WTC11 (cell line): ENCODE measurements at regions not wholly inside any gene's neighbourhood (a gene's known extent, or its start where the extent isn't known, plus 50 kb on each side); places are given as distances from the start of the nearest gene placed in this dataset.

Experiments
- ATAC-seq: fragments of 200-7000 bp; cut with Tn5 transposase; 2 replicates; pipeline ENCODE4 v1.10.0; 2021; ENCODE audit warnings: mild to moderate bottlenecking, moderate library complexity
- CTCF ChIA-PET: fragments of 300-600 bp; sonication (Branson Sonifier 250); formaldehyde crosslinking; loops from one replicate; lab custom pipeline; 2021; ENCODE audit warnings: antibody characterized with exemption; lab: Charles Lee
- POLR2A ChIA-PET: fragments of 350-600 bp; sonication (Branson Sonifier 250); formaldehyde crosslinking; loops from one replicate; lab custom pipeline; 2021; ENCODE audit warnings: antibody characterized with exemption; lab: Charles Lee
- DNase-seq: peaks from one replicate; pipeline ENCODE4 v3.0.0; 2021; ENCODE audit warnings: low spot score
- H3K27ac Mint-ChIP-seq: 2 replicates; pipeline ENCODE4 v1.8.0; 2021; ENCODE audit warnings: mixed read lengths
- H3K27me3 Mint-ChIP-seq: 2 replicates; pipeline ENCODE4 v1.8.0; 2021; ENCODE audit warnings: low read depth, mild to moderate bottlenecking, moderate library complexity, mixed read lengths
- H3K36me3 Mint-ChIP-seq: 2 replicates; pipeline ENCODE4 v1.8.0; 2021; ENCODE audit warnings: mixed read lengths
- H3K4me1 Mint-ChIP-seq: 2 replicates; pipeline ENCODE4 v1.8.0; 2022; ENCODE audit warnings: mixed read lengths
- H3K4me3 Mint-ChIP-seq: 2 replicates; pipeline ENCODE4 v1.8.0; 2021; ENCODE audit warnings: mild to moderate bottlenecking, moderate library complexity, mixed read lengths
- H3K9me3 Mint-ChIP-seq: 2 replicates; pipeline ENCODE4 v1.8.0; 2021; ENCODE audit warnings: mixed read lengths
- ELF4 ChIP-seq: sonication (generic); formaldehyde crosslinking; IDR thresholded peaks from 2 replicates; pipeline ENCODE4 v1.8.1; 2022; ENCODE audit warnings: low read depth, mild to moderate bottlenecking, moderate library complexity, missing genetic modification reagents
- EMX1 ChIP-seq: fragments of 250-450 bp; sonication (Bioruptor Pico); IDR thresholded peaks from 2 replicates; pipeline ENCODE4 v1.8.0; 2021; ENCODE audit warnings: mild to moderate bottlenecking
- ETV6 ChIP-seq: sonication (generic); formaldehyde crosslinking; IDR thresholded peaks from 2 replicates; pipeline ENCODE4 v1.8.1; 2022; ENCODE audit warnings: mild to moderate bottlenecking, missing genetic modification reagents
- GTF2I ChIP-seq: fragments of 250-450 bp; sonication (Bioruptor Pico); conservative IDR thresholded peaks from 2 replicates; pipeline ENCODE4 v1.4.0; 2021; ENCODE audit warnings: mild to moderate bottlenecking
- HMGA2 ChIP-seq: fragments of 250-450 bp; sonication (Bioruptor Pico); IDR thresholded peaks from 2 replicates; pipeline ENCODE4 v1.4.0; 2021; ENCODE audit warnings: mild to moderate bottlenecking, moderate library complexity
- JAZF1 ChIP-seq: fragments of 250-450 bp; sonication (Bioruptor Pico); IDR thresholded peaks from 2 replicates; pipeline ENCODE4 v1.9.0; 2021; ENCODE audit warnings: moderate library complexity, mild to moderate bottlenecking, inconsistent platforms
- JUN ChIP-seq: sonication (generic); formaldehyde crosslinking; IDR thresholded peaks from 2 replicates; pipeline ENCODE4 v1.8.0; 2023; ENCODE audit warnings: mild to moderate bottlenecking, missing genetic modification reagents
- NFYB ChIP-seq: sonication (generic); formaldehyde crosslinking; conservative IDR thresholded peaks from 2 replicates; pipeline ENCODE4 v1.8.0; 2022; ENCODE audit warnings: low read depth, missing genetic modification reagents
- OVOL2 ChIP-seq: fragments of 250-450 bp; sonication (Bioruptor Pico); IDR thresholded peaks from 2 replicates; pipeline ENCODE4 v1.9.0; 2021; ENCODE audit warnings: mild to moderate bottlenecking, borderline replicate concordance
- ZBTB21 ChIP-seq: sonication (generic); formaldehyde crosslinking; IDR thresholded peaks from 2 replicates; pipeline ENCODE4 v1.8.1; 2023; ENCODE audit warnings: mild to moderate bottlenecking, missing genetic modification reagents, borderline replicate concordance
- TF ChIP-seq, protein P1 (sequence below): sonication (generic); formaldehyde crosslinking; IDR thresholded peaks from 2 replicates; pipeline ENCODE4 v1.8.1; 2023; ENCODE audit warnings: mild to moderate bottlenecking, missing genetic modification reagents, moderate library complexity
- TF ChIP-seq, protein P2 (sequence below): sonication (generic); formaldehyde crosslinking; IDR thresholded peaks from 2 replicates; pipeline ENCODE4 v1.8.1; 2023; ENCODE audit warnings: mild to moderate bottlenecking, missing genetic modification reagents
- TF ChIP-seq, protein P3 (sequence below): sonication (generic); formaldehyde crosslinking; IDR thresholded peaks from 2 replicates; pipeline ENCODE4 v1.8.1; 2022; ENCODE audit warnings: low read depth, mild to moderate bottlenecking, moderate library complexity, missing genetic modification reagents, borderline replicate concordance
- TF ChIP-seq, protein P4 (sequence below): fragments of 250-450 bp; sonication (Bioruptor Pico); conservative IDR thresholded peaks from 2 replicates; pipeline ENCODE4 v1.9.0; 2021; ENCODE audit warnings: mild to moderate bottlenecking
- TF ChIP-seq, protein P5 (sequence below): sonication (generic); formaldehyde crosslinking; IDR thresholded peaks from 2 replicates; pipeline ENCODE4 v1.8.1; 2022; ENCODE audit warnings: mild to moderate bottlenecking, moderate library complexity, missing genetic modification reagents
- TF ChIP-seq, protein P6 (sequence below): sonication (generic); formaldehyde crosslinking; IDR thresholded peaks from 2 replicates; pipeline ENCODE4 v1.8.0; 2022; ENCODE audit warnings: missing genetic modification reagents

DNA sequence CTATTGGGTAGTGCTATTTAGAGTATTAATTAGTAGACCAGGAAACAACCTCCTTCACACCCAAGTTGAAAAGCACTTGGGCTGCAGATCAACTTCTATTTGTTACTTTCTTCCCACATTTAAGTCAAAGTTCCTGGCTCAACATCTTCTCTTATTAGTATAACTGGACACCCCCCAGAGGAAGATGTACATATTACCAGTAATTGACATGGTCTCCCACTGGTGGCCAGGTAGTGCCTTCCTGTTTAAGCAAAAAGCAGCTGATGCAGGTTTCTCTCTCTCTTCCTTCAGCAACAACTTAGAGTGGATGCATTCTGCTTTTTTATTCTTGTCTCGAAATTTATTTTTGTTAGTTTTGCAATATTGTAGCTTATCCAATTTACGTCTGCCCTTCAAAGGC lies 438.1 kb downstream of the GBA3 start (continued):
- TF ChIP-seq, protein P1, sequence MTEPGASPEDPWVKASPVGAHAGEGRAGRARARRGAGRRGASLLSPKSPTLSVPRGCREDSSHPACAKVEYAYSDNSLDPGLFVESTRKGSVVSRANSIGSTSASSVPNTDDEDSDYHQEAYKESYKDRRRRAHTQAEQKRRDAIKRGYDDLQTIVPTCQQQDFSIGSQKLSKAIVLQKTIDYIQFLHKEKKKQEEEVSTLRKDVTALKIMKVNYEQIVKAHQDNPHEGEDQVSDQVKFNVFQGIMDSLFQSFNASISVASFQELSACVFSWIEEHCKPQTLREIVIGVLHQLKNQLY (CRISPR knock-in tag): no peak
- TF ChIP-seq EMX1 (CRISPR knock-in tag): no peak
- TF ChIP-seq, all 79 proteins: peak for 0

DNA sequence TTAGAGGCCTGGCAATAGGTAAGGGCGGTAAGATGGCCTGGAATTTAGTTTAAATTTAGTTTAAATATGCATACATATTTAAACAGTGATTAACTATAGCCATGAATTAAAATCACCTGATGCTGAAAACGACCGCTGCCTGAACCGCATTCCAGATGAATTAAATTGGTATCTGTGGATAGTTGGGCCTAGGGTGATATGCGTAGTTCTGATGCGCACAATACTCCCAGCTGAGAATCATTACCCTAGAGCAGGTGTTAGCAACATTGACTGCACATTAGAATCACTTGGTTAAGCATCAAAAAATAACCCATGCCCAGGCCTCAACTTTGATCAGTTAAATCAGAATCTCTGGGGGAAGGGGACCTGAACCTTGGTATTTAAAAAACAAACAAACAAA lies 432.4 kb downstream of the GBA3 start:
- H3K9me3 Mint-ChIP-seq: peaks cover 8% of the 10 kb centered on the region
- H3K4me1 Mint-ChIP-seq: peaks cover 36% of the 10 kb centered on the region
- no peak overlapping the region for H3K27ac Mint-ChIP-seq
- TF ChIP-seq JAZF1 (CRISPR knock-in tag): no peak
- TF ChIP-seq, protein P2, sequence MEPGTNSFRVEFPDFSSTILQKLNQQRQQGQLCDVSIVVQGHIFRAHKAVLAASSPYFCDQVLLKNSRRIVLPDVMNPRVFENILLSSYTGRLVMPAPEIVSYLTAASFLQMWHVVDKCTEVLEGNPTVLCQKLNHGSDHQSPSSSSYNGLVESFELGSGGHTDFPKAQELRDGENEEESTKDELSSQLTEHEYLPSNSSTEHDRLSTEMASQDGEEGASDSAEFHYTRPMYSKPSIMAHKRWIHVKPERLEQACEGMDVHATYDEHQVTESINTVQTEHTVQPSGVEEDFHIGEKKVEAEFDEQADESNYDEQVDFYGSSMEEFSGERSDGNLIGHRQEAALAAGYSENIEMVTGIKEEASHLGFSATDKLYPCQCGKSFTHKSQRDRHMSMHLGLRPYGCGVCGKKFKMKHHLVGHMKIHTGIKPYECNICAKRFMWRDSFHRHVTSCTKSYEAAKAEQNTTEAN (CRISPR knock-in tag): no peak
- no peak for TF ChIP-seq HMGA2 (CRISPR knock-in tag)
- no peak for TF ChIP-seq JUN (CRISPR knock-in tag)
- no peak for TF ChIP-seq ELF4 (CRISPR knock-in tag)
- TF ChIP-seq, protein P3, sequence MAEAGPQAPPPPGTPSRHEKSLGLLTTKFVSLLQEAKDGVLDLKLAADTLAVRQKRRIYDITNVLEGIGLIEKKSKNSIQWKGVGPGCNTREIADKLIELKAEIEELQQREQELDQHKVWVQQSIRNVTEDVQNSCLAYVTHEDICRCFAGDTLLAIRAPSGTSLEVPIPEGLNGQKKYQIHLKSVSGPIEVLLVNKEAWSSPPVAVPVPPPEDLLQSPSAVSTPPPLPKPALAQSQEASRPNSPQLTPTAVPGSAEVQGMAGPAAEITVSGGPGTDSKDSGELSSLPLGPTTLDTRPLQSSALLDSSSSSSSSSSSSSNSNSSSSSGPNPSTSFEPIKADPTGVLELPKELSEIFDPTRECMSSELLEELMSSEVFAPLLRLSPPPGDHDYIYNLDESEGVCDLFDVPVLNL (CRISPR knock-in tag): no peak
- TF ChIP-seq ZBTB21: no peak
- peaks cover 39% of the 10 kb centered on the region for H3K27me3 Mint-ChIP-seq
- ATAC-seq (no peak), DNase-seq (no peak)
- ChIA-PET POLR2A (no interaction called here), CTCF (no interaction called here)
- H3K36me3 Mint-ChIP-seq: peaks cover 5% of the 10 kb centered on the region; the same call in 1 of the 2 replicates
- no peak overlapping the region for H3K4me3 Mint-ChIP-seq

DNA sequence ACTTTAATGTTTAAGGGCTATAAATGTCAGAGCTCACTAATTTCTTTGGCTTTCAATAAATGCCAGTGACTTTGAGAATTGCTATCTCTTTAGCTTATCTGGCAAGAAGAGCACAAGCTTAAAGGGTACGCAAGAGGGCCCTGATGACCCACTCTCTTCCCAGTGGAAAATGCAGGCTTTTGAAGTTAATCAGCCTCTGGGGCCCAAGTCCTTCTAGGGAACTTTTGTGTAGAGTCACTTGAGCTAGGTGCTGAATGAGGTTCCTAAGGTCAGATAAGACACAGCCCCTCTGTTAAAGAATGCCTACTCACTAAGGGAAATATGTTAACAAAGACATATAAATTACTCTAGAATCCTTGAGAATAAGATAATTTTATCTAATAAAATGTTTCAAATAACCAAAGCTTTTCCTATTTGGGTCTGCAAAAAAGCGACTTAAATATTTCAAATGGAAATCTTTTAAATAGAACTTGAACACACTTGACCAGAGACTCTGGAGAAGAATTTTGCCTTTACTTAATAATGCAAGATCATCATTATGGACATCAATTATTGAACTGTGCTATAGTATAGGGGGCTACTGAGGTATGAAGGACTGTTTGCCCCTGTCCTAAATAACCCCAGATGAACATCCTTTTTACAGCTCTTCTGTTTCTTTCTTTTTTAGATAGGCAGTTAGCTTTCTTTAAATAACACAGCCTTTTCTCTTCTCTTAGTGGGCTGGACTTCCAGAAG lies 430.1 kb downstream of the GBA3 start:
- Mint-ChIP-seq H3K27ac (no peak overlapping the region), H3K27me3 (peaks cover 36% of the 10 kb centered on the region), H3K9me3 (peaks cover 8% of the 10 kb centered on the region), H3K4me3 (no peak overlapping the region), H3K36me3 (peaks cover 5% of the 10 kb centered on the region; the same call in 1 of the 2 replicates), H3K4me1 (peaks cover 24% of the 10 kb centered on the region)
- POLR2A ChIA-PET: no interaction called here
- no peak for TF ChIP-seq ELF4 (CRISPR knock-in tag)
- TF ChIP-seq ETV6 (CRISPR knock-in tag): no peak
- TF ChIP-seq OVOL2 (CRISPR knock-in tag): no peak
- TF ChIP-seq NFYB: no peak
- TF ChIP-seq, protein P4, sequence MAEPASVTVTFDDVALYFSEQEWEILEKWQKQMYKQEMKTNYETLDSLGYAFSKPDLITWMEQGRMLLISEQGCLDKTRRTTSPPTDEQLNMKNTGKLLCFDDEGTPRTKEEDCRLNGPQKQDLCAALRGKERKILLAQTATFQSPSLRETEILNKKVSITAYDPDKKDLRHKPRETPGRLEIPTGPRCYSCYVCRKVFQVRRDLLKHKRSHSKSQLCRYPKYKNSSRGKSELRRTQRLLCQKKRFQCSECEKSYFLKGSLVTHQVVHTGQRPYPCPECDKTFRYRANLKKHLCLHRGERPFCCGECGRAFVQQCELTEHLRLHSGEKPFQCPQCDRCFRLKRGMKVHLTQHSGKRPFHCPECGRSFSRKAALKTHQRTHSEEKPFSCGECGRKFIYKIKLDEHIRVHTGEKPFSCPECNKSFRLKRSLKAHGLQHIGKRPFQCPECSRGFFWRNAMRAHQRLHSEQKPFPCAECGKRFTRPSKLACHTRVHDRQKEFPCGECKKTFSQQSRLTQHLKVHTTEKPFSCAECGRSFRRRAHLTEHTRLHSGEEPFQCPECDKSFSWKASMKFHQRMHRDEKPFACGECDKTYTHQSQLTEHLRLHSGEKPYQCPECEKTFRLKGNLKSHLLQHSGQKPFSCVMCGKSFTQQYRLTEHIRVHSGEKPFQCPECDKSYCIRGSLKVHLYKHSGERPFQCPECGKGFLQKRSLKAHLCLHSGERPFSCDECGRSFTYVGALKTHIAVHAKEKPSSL (CRISPR knock-in tag): no peak
- TF ChIP-seq, protein P5, sequence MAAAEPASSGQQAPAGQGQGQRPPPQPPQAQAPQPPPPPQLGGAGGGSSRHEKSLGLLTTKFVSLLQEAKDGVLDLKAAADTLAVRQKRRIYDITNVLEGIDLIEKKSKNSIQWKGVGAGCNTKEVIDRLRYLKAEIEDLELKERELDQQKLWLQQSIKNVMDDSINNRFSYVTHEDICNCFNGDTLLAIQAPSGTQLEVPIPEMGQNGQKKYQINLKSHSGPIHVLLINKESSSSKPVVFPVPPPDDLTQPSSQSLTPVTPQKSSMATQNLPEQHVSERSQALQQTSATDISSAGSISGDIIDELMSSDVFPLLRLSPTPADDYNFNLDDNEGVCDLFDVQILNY (CRISPR knock-in tag): no peak
- TF ChIP-seq, protein P6, sequence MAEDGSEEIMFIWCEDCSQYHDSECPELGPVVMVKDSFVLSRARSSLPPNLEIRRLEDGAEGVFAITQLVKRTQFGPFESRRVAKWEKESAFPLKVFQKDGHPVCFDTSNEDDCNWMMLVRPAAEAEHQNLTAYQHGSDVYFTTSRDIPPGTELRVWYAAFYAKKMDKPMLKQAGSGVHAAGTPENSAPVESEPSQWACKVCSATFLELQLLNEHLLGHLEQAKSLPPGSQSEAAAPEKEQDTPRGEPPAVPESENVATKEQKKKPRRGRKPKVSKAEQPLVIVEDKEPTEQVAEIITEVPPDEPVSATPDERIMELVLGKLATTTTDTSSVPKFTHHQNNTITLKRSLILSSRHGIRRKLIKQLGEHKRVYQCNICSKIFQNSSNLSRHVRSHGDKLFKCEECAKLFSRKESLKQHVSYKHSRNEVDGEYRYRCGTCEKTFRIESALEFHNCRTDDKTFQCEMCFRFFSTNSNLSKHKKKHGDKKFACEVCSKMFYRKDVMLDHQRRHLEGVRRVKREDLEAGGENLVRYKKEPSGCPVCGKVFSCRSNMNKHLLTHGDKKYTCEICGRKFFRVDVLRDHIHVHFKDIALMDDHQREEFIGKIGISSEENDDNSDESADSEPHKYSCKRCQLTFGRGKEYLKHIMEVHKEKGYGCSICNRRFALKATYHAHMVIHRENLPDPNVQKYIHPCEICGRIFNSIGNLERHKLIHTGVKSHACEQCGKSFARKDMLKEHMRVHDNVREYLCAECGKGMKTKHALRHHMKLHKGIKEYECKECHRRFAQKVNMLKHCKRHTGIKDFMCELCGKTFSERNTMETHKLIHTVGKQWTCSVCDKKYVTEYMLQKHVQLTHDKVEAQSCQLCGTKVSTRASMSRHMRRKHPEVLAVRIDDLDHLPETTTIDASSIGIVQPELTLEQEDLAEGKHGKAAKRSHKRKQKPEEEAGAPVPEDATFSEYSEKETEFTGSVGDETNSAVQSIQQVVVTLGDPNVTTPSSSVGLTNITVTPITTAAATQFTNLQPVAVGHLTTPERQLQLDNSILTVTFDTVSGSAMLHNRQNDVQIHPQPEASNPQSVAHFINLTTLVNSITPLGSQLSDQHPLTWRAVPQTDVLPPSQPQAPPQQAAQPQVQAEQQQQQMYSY: no peak
- no peak for TF ChIP-seq JAZF1 (CRISPR knock-in tag)
- TF ChIP-seq GTF2I (CRISPR knock-in tag): no peak
- DNase-seq (no peak), ATAC-seq (no peak)
- CTCF ChIA-PET: interaction anchor here (0.6 kb wide), 2 partner anchors 10 to 1748 kb away, joined by 3 read pairs; no protein-coding TSS in a partner anchor
